Fibroblast of villous mesenchyme (primary cell): ENCODE measurements at regions not wholly inside any gene's neighbourhood (a gene's known extent, or its start where the extent isn't known, plus 50 kb on each side); places are given as distances from the start of the nearest gene placed in this dataset.
"Not testable (repeated sequence)": the region's sequence is repeated elsewhere in the genome, so short reads cannot be mapped to it uniquely, and the experiment has no call there.

ENCODE experiments used
- DNase-seq: peaks from one replicate; pipeline ENCODE4 v3.0.0-alpha.2; 2010; ENCODE audit warnings: low read depth
- H3K4me3 ChIP-seq: 2 replicates; pipeline ENCODE4 v1.5.1; 2011; ENCODE audit warnings: low read depth, mild to moderate bottlenecking, low read length
- TF ChIP-seq, protein P1 (sequence below): IDR thresholded peaks from 2 replicates; pipeline ENCODE4 v1.5.1; 2012; ENCODE audit warnings: low read depth, mild to moderate bottlenecking, low read length; ENCODE audit not compliant: insufficient read depth

DNA sequence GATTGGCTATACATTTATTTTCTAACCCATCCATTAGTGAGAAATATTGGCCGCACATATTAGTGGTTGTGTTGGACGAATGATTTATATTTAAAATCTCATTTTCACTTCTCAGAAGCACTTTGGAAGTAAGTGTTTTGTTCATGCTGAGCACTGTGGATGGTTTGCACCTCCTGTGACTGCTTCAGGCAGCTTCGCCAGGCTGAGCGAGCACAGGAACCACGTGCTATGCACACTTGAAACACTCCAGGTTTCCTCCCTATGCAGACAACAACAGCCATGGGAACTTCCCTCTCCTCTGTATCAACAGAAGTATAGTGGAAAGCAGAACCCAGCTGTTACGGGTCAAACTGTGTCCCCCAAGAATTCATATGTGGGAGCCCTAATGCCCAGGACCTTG lies 67.3 kb upstream of the WDR11 start:
- TF ChIP-seq, protein P1, sequence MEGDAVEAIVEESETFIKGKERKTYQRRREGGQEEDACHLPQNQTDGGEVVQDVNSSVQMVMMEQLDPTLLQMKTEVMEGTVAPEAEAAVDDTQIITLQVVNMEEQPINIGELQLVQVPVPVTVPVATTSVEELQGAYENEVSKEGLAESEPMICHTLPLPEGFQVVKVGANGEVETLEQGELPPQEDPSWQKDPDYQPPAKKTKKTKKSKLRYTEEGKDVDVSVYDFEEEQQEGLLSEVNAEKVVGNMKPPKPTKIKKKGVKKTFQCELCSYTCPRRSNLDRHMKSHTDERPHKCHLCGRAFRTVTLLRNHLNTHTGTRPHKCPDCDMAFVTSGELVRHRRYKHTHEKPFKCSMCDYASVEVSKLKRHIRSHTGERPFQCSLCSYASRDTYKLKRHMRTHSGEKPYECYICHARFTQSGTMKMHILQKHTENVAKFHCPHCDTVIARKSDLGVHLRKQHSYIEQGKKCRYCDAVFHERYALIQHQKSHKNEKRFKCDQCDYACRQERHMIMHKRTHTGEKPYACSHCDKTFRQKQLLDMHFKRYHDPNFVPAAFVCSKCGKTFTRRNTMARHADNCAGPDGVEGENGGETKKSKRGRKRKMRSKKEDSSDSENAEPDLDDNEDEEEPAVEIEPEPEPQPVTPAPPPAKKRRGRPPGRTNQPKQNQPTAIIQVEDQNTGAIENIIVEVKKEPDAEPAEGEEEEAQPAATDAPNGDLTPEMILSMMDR: no peak
- H3K4me3 ChIP-seq: no peak overlapping the region
- DNase-seq: no peak

DNA sequence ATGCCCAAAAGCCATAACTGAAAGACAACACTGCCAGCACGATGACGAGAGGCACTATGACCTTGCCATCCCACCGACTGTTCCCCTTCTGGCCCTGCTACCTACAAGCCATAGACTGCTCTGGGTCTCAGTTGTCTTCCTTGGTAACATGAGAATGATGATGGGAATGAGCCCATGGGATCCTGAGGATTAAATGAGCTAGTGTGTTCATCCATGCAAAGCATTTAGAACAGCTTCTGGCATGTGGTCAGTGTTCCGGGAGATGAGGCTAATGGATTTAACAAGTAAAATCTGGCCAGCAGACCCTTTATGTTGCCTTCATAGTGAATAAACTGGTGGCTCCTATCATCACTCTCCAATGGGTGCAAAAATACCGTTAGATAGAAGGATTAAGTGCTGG lies 62.4 kb upstream of the WDR11 start:
- TF ChIP-seq, protein P1: no peak
- H3K4me3 ChIP-seq: no peak overlapping the region
- DNase-seq: no peak

GRCh38 chr10:120789303-120790203 lies 61.6 kb upstream of the WDR11 start:
- no peak for DNase-seq
- TF ChIP-seq, protein P1: no peak
- H3K4me3 ChIP-seq: no peak overlapping the region

GRCh38 chr10:120791316-120791715 lies 59.8 kb upstream of the WDR11 start:
- no peak overlapping the region for H3K4me3 ChIP-seq
- no peak for DNase-seq
- TF ChIP-seq, protein P1: no peak

DNA sequence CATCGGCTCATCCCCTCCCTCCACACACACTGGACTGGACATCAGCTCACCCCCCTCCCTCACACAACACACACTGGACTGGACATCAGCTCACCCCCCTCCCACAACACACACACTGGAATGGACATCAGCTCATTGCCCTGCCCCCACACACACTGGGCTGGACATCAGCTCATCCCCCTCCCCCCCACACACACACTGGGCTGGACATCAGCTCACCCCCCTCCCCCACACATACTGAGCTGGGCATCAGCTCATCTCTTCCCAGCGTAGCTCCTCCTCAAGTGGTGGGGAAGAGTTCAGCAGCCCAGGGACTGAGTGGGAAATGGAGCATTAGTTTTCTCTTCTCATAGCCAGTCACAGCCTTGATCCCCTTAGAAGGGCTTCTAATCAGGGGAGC lies 58.1 kb upstream of the WDR11 start:
- H3K4me3 ChIP-seq: no peak overlapping the region
- DNase-seq: no peak
- TF ChIP-seq, protein P1: no peak

DNA sequence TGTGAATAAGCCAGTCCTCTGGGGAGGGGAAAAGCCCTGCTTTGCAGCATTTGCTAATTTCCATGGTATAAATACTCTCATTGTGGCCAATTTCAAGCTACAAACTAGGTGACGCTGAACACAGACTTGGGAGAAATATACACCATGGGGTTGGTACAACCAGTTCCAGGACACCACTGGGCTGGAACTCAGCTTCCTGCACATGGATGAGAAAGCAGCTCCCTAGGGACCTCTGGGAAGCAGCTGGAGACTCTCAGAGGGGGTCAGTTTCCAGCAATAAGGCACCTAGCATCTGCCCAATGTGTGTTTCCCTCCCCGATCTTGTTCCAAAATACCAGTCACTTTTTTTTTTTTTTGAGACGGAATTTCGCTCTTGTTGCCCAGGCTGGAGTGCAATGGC lies 56.8 kb upstream of the WDR11 start:
- TF ChIP-seq, protein P1: no peak
- no peak overlapping the region for H3K4me3 ChIP-seq
- no peak for DNase-seq

- DNase-seq, H3K4me3 ChIP-seq: not testable (repeated sequence)
Observed at GRCh38 chr10:120798276-120798675, 52.9 kb upstream of the WDR11 start.
